HG02981 (cell line): ENCODE measurements at regions not wholly inside any gene's neighbourhood (a gene's known extent, or its start where the extent isn't known, plus 50 kb on each side); places are given as distances from the start of the nearest gene placed in this dataset.

Source experiments
- ATAC-seq: cut with Tn5 transposase; IDR thresholded peaks from one replicate; pipeline ENCODE4 v1.9.1; 2021; ENCODE audit warnings: mild to moderate bottlenecking, moderate library complexity; ENCODE audit not compliant: unreplicated experiment

- ATAC-seq: no peak
Measured at GRCh38 chr3:5270666-5271371, 83.3 kb downstream of the EDEM1 start.

GRCh38 chr3:5271372-5271683 is 83.8 kb downstream of the EDEM1 start:
- ATAC-seq: no peak

GRCh38 chr3:5272387-5272786 is 84.9 kb downstream of the EDEM1 start:
- ATAC-seq: no peak

- ATAC-seq: no peak
Measured at GRCh38 chr3:5274091-5274490, 86.6 kb downstream of the EDEM1 start.

GRCh38 chr3:5275529-5275928 is 88.0 kb downstream of the EDEM1 start:
- no peak for ATAC-seq

GRCh38 chr3:5276934-5277333 is 89.4 kb downstream of the EDEM1 start:
- no peak for ATAC-seq

GRCh38 chr3:5277612-5278236 is 90.2 kb downstream of the EDEM1 start:
- ATAC-seq: no peak

GRCh38 chr3:5278666-5279065 is 91.2 kb downstream of the EDEM1 start:
- no peak for ATAC-seq

GRCh38 chr3:5282703-5283102 is 95.2 kb downstream of the EDEM1 start:
- ATAC-seq: no peak

GRCh38 chr3:5285439-5285838 is 97.9 kb downstream of the EDEM1 start:
- no peak for ATAC-seq

- ATAC-seq: no peak
Measured at GRCh38 chr3:5290915-5291314, 103.4 kb downstream of the EDEM1 start.

- ATAC-seq: no peak
Measured at GRCh38 chr3:5292512-5292911, 105.0 kb downstream of the EDEM1 start.

- ATAC-seq: no peak
Measured at GRCh38 chr3:5293207-5293606, 105.7 kb downstream of the EDEM1 start.

GRCh38 chr3:5294356-5294755 is 106.8 kb downstream of the EDEM1 start:
- ATAC-seq: no peak

GRCh38 chr3:5295191-5295690 is 107.7 kb downstream of the EDEM1 start:
- ATAC-seq: no peak

- no peak for ATAC-seq
Measured at GRCh38 chr3:5296362-5296761, 108.9 kb downstream of the EDEM1 start.

GRCh38 chr3:5297895-5298294 is 110.4 kb downstream of the EDEM1 start:
- no peak for ATAC-seq

GRCh38 chr3:5298453-5298852 is 110.9 kb downstream of the EDEM1 start:
- peak; percentile 98 for ATAC-seq

GRCh38 chr3:5299161-5299560 is 111.7 kb downstream of the EDEM1 start:
- no peak for ATAC-seq

- ATAC-seq: no peak
Measured at GRCh38 chr3:5300638-5301037, 113.1 kb downstream of the EDEM1 start.

GRCh38 chr3:5301651-5302297 is 114.3 kb downstream of the EDEM1 start:
- ATAC-seq: no peak

GRCh38 chr3:5302661-5303060 is 115.2 kb downstream of the EDEM1 start:
- no peak for ATAC-seq
